MM.1S (cell line): ENCODE measurements at regions not wholly inside any gene's neighbourhood (a gene's known extent, or its start where the extent isn't known, plus 50 kb on each side); places are given as distances from the start of the nearest gene placed in this dataset.

Experiments used
- DNase-seq: peaks from one replicate; pipeline ENCODE4 v3.0.0-alpha.2; 2015
- H2AFZ ChIP-seq: fragments of 300-600 bp; sonication (generic); 2 replicates; pipeline ENCODE4 v1.6.0; 2016; ENCODE audit warnings: antibody characterized with exemption, low read length
- H3F3A ChIP-seq: fragments of 300-600 bp; sonication (generic); 2 replicates; pipeline ENCODE4 v1.6.1; 2016; ENCODE audit warnings: mild to moderate bottlenecking, antibody characterized with exemption, low read length, moderate library complexity, mixed read lengths; ENCODE audit not compliant: insufficient read depth
- H3K27ac ChIP-seq: fragments of 300-600 bp; sonication (generic); 2 replicates; pipeline ENCODE4 v1.5.1; 2016; ENCODE audit warnings: mild to moderate bottlenecking, low read length
- H3K27me3 ChIP-seq: fragments of 300-600 bp; sonication (generic); replicated peaks from 2 replicates; pipeline ENCODE4 v1.6.0; 2016; ENCODE audit warnings: low read length; ENCODE audit not compliant: insufficient read depth
- H3K36me3 ChIP-seq: fragments of 300-600 bp; sonication (generic); replicated peaks from 2 replicates; pipeline ENCODE4 v1.6.1; 2016; ENCODE audit warnings: mild to moderate bottlenecking, low read length, mixed read lengths; ENCODE audit not compliant: insufficient read depth
- H3K4me1 ChIP-seq: fragments of 300-600 bp; sonication (generic); 2 replicates; pipeline ENCODE4 v1.6.1; 2016; ENCODE audit warnings: low read length, mixed read lengths
- H3K4me2 ChIP-seq: fragments of 300-600 bp; sonication (generic); 2 replicates; pipeline ENCODE4 v1.6.0; 2016; ENCODE audit warnings: low read depth, low read length
- H3K4me3 ChIP-seq: fragments of 300-600 bp; sonication (generic); 2 replicates; pipeline ENCODE4 v1.5.1; 2016; ENCODE audit warnings: low read length, mixed read lengths
- H3K79me2 ChIP-seq: fragments of 300-600 bp; sonication (generic); 2 replicates; pipeline ENCODE4 v1.6.1; 2016; ENCODE audit warnings: mixed run types, low read length, mixed read lengths
- H3K9ac ChIP-seq: fragments of 300-600 bp; sonication (generic); 2 replicates; pipeline ENCODE4 v1.6.1; 2016; ENCODE audit warnings: low read length, mixed read lengths
- H3K9me2 ChIP-seq: fragments of 300-600 bp; sonication (generic); replicated peaks from 2 replicates; pipeline ENCODE4 v1.6.1; 2016; ENCODE audit warnings: mild to moderate bottlenecking, low read length, mixed read lengths; ENCODE audit not compliant: insufficient read depth
- H3K9me3 ChIP-seq: fragments of 300-600 bp; sonication (generic); replicated peaks from 2 replicates; pipeline ENCODE4 v1.6.1; 2016; ENCODE audit warnings: mild to moderate bottlenecking, low read length, mixed read lengths; ENCODE audit not compliant: insufficient read depth
- H4K20me1 ChIP-seq: fragments of 300-600 bp; sonication (generic); 2 replicates; pipeline ENCODE4 v1.6.1; 2016; ENCODE audit warnings: mild to moderate bottlenecking, low read length, moderate library complexity, mixed read lengths; ENCODE audit not compliant: insufficient read depth
- CTCF ChIP-seq: fragments of 300-600 bp; sonication (generic); IDR thresholded peaks from 2 replicates; pipeline ENCODE4 v1.5.1; 2016; ENCODE audit warnings: antibody characterized with exemption, low read length, mixed read lengths
- EZH2 ChIP-seq: fragments of 300-600 bp; sonication (generic); optimal IDR thresholded peaks from 2 replicates; pipeline ENCODE3; 2017; ENCODE audit warnings: low read depth, mild to moderate bottlenecking, antibody characterized with exemption, low read length, mixed read lengths
- EZH2phosphoT487 ChIP-seq: fragments of 300-600 bp; sonication (generic); IDR thresholded peaks from 2 replicates; pipeline ENCODE4 v1.6.1; 2018; ENCODE audit warnings: antibody characterized with exemption, low read length

- no peaks in the 10 kb centered on the region for H3K36me3 ChIP-seq
- no peak overlapping the region for H2AFZ ChIP-seq
- H3K27ac ChIP-seq = no peak overlapping the region
- no peaks in the 10 kb centered on the region for H3K9me3 ChIP-seq
- H3F3A ChIP-seq = no peaks in the 10 kb centered on the region
- no peaks in the 10 kb centered on the region for H3K79me2 ChIP-seq
- DNase-seq = no peak
- H3K4me3 ChIP-seq = no peak overlapping the region
- no peak overlapping the region for H3K4me2 ChIP-seq
- H3K4me1 ChIP-seq = no peaks in the 10 kb centered on the region
- no peaks in the 10 kb centered on the region for H3K9me2 ChIP-seq
- TF ChIP-seq EZH2 (no peak), CTCF (no peak), EZH2phosphoT487 (no peak)
- no peak overlapping the region for H3K9ac ChIP-seq
- H3K27me3 ChIP-seq = no peaks in the 10 kb centered on the region
- H4K20me1 ChIP-seq = no peaks in the 10 kb centered on the region
Measured at GRCh38 chr5:44691802-44692201, 116.9 kb upstream of the MRPS30 start.

GRCh38 chr5:44681906-44682305 lies 126.8 kb upstream of the MRPS30 start:
- H3K36me3 ChIP-seq = no peaks in the 10 kb centered on the region
- H3K27me3 ChIP-seq = no peaks in the 10 kb centered on the region
- no peaks in the 10 kb centered on the region for H3K9me2 ChIP-seq
- H3K4me3 ChIP-seq = no peak overlapping the region
- H3K27ac ChIP-seq = no peak overlapping the region
- H2AFZ ChIP-seq = no peak overlapping the region
- H3K9me3 ChIP-seq = no peaks in the 10 kb centered on the region
- H3K4me2 ChIP-seq = no peak overlapping the region
- no peaks in the 10 kb centered on the region for H3F3A ChIP-seq
- no peak overlapping the region for H3K9ac ChIP-seq
- DNase-seq = no peak
- no peaks in the 10 kb centered on the region for H3K4me1 ChIP-seq
- no peaks in the 10 kb centered on the region for H4K20me1 ChIP-seq
- no peaks in the 10 kb centered on the region for H3K79me2 ChIP-seq
- no peak for TF ChIP-seq EZH2phosphoT487
- no peak for TF ChIP-seq CTCF
- no peak for TF ChIP-seq EZH2

GRCh38 chr5:44679214-44679613 lies 129.5 kb upstream of the MRPS30 start:
- H3K9me2 ChIP-seq = no peaks in the 10 kb centered on the region
- H3K9me3 ChIP-seq = no peaks in the 10 kb centered on the region

More at GRCh38 chr5:44679214-44679613, 129.5 kb upstream of the MRPS30 start:
- Histone ChIP-seq H3K79me2 (no peaks in the 10 kb centered on the region), H3K4me2 (no peak overlapping the region), H3K27me3 (no peaks in the 10 kb centered on the region), H2AFZ (no peak overlapping the region), H3K4me1 (no peaks in the 10 kb centered on the region), H4K20me1 (no peaks in the 10 kb centered on the region), H3F3A (no peaks in the 10 kb centered on the region), H3K4me3 (no peak overlapping the region), H3K36me3 (no peaks in the 10 kb centered on the region), H3K27ac (no peak overlapping the region), H3K9ac (no peak overlapping the region)
- DNase-seq = no peak
- TF ChIP-seq CTCF (no peak), EZH2phosphoT487 (no peak), EZH2 (no peak)
